H9 (cell line): ENCODE measurements at regions not wholly inside any gene's neighbourhood (a gene's known extent, or its start where the extent isn't known, plus 50 kb on each side); places are given as distances from the start of the nearest gene placed in this dataset.

Experiments
- DNase-seq: peaks from one replicate; pipeline ENCODE4 v3.0.0-alpha.2; 2017
- H2AFZ ChIP-seq: one replicate; pipeline ENCODE4 v1.6.1; 2013; ENCODE audit warnings: mild to moderate bottlenecking, low read length, control low read depth, moderate library complexity
- H2AK5ac ChIP-seq: 2 replicates; pipeline ENCODE4 v1.6.1; 2013; ENCODE audit warnings: low read length, control low read depth, mixed read lengths; ENCODE audit not compliant: insufficient read length
- H2BK120ac ChIP-seq: one replicate; pipeline ENCODE4 v1.6.1; 2013; ENCODE audit warnings: low read depth, mild to moderate bottlenecking, low read length, control low read depth, inconsistent platforms; ENCODE audit not compliant: poor library complexity, severe bottlenecking
- H2BK12ac ChIP-seq: 2 replicates; pipeline ENCODE4 v1.6.1; 2013; ENCODE audit warnings: low read length, control low read depth, mixed read lengths, low read depth; ENCODE audit not compliant: insufficient read length
- H2BK15ac ChIP-seq: 2 replicates; pipeline ENCODE4 v1.6.1; 2013; ENCODE audit warnings: low read depth, low read length, control low read depth
- H2BK20ac ChIP-seq: one replicate; pipeline ENCODE4 v1.6.1; 2013; ENCODE audit warnings: low read depth, mild to moderate bottlenecking, low read length, control low read depth, inconsistent platforms; ENCODE audit not compliant: poor library complexity, severe bottlenecking
- H2BK5ac ChIP-seq: 2 replicates; pipeline ENCODE4 v1.6.1; 2013; ENCODE audit warnings: low read length, control low read depth, mixed read lengths; ENCODE audit not compliant: insufficient read length
- H3K14ac ChIP-seq: 2 replicates; pipeline ENCODE4 v1.6.1; 2013; ENCODE audit warnings: low read length, control low read depth; ENCODE audit not compliant: insufficient read depth
- H3K18ac ChIP-seq: 2 replicates; pipeline ENCODE4 v1.6.1; 2013; ENCODE audit warnings: low read depth, mild to moderate bottlenecking, mixed read lengths, low read length, control low read depth; ENCODE audit not compliant: insufficient read length
- H3K23ac ChIP-seq: 2 replicates; pipeline ENCODE4 v1.6.1; 2013; ENCODE audit warnings: low read length, control low read depth, mixed read lengths, low read depth; ENCODE audit not compliant: insufficient read length
- H3K23me2 ChIP-seq: 2 replicates; pipeline ENCODE4 v1.6.1; 2013; ENCODE audit warnings: low read depth, mild to moderate bottlenecking, mixed read lengths, low read length, control low read depth; ENCODE audit not compliant: insufficient read length, poor library complexity, severe bottlenecking
- H3K27ac ChIP-seq: 2 replicates; pipeline ENCODE4 v1.5.1; 2013; ENCODE audit warnings: low read length, control low read depth, mixed read lengths, low read depth; ENCODE audit not compliant: insufficient read length
- H3K27me3 ChIP-seq: 2 replicates; pipeline ENCODE4 v1.6.1; 2013; ENCODE audit warnings: low read length, control low read depth, inconsistent platforms; ENCODE audit not compliant: insufficient read depth
- H3K4ac ChIP-seq: 2 replicates; pipeline ENCODE4 v1.6.1; 2013; ENCODE audit warnings: low read depth, mild to moderate bottlenecking, control low read depth, inconsistent platforms, low read length, moderate library complexity
- H3K4me1 ChIP-seq: 2 replicates; pipeline ENCODE4 v1.6.1; 2013; ENCODE audit warnings: low read length, control low read depth, inconsistent platforms; ENCODE audit not compliant: insufficient read depth
- H3K4me2 ChIP-seq: 2 replicates; pipeline ENCODE4 v1.6.1; 2013; ENCODE audit warnings: low read length, control low read depth, mixed read lengths; ENCODE audit not compliant: insufficient read length, insufficient read depth
- H3K56ac ChIP-seq: 2 replicates; pipeline ENCODE4 v1.6.1; 2013; ENCODE audit warnings: low read depth, mild to moderate bottlenecking, mixed read lengths, low read length, control low read depth; ENCODE audit not compliant: insufficient read length
- H3K79me1 ChIP-seq: 2 replicates; pipeline ENCODE4 v1.6.1; 2013; ENCODE audit warnings: low read depth, mild to moderate bottlenecking, moderate library complexity, low read length, control low read depth, inconsistent platforms; ENCODE audit not compliant: insufficient read depth, poor library complexity, severe bottlenecking
- H3K79me2 ChIP-seq: 2 replicates; pipeline ENCODE4 v1.6.1; 2013; ENCODE audit warnings: low read length, control low read depth, inconsistent platforms; ENCODE audit not compliant: insufficient read depth
- H3K9ac ChIP-seq: 2 replicates; pipeline ENCODE4 v1.6.1; 2013; ENCODE audit warnings: low read length, control low read depth, mixed read lengths; ENCODE audit not compliant: insufficient read length; ENCODE audit errors: extremely low read depth
- H3K9me3 ChIP-seq: one replicate; pipeline ENCODE4 v1.6.1; 2013; ENCODE audit warnings: low read depth, low read length, inconsistent platforms; ENCODE audit not compliant: control insufficient read depth
- H3T11ph ChIP-seq: one replicate; pipeline ENCODE4 v1.6.1; 2013; ENCODE audit warnings: mild to moderate bottlenecking, low read length, control low read depth, inconsistent platforms
- H4K20me1 ChIP-seq: one replicate; pipeline ENCODE4 v1.6.1; 2013; ENCODE audit not compliant: control insufficient read depth, insufficient read length, insufficient read depth
- H4K5ac ChIP-seq: 2 replicates; pipeline ENCODE4 v1.6.1; 2013; ENCODE audit warnings: low read depth, mild to moderate bottlenecking, mixed read lengths, low read length, control low read depth; ENCODE audit not compliant: insufficient read length
- H4K8ac ChIP-seq: replicated peaks from 2 replicates; pipeline ENCODE4 v1.6.1; 2013; ENCODE audit warnings: low read length, control low read depth, mixed read lengths, low read depth; ENCODE audit not compliant: insufficient read length
- H4K91ac ChIP-seq: 2 replicates; pipeline ENCODE4 v1.6.1; 2013; ENCODE audit warnings: low read depth, mild to moderate bottlenecking, moderate library complexity, mixed read lengths, low read length, control low read depth; ENCODE audit not compliant: insufficient read length
- H3K27ac Mint-ChIP-seq, 3 experiments: 2 replicates in 2 of 3; 3 replicates in 1 of 3; pipeline ENCODE4 v1.8.0; 2020 to 2021; ENCODE audit warnings: mixed read lengths in 3 of 3, mild to moderate bottlenecking in 1 of 3, moderate library complexity in 1 of 3
- H3K27me3 Mint-ChIP-seq: 2 replicates; pipeline ENCODE4 v1.8.0; 2021; ENCODE audit warnings: low read depth, mild to moderate bottlenecking, moderate library complexity, mixed read lengths
- H3K36me3 Mint-ChIP-seq, 3 experiments: 2 replicates in 2 of 3; 3 replicates in 1 of 3; pipeline ENCODE4 v1.8.0; 2020 to 2021; ENCODE audit warnings: low read depth in 3 of 3, mixed read lengths in 3 of 3; ENCODE audit not compliant: insufficient read depth in 1 of 3
- H3K4me1 Mint-ChIP-seq, 2 experiments: 2 replicates each; pipeline ENCODE4 v1.8.0; 2020; ENCODE audit warnings: mixed read lengths in 2 of 2
- H3K4me3 Mint-ChIP-seq, 2 experiments: 2 replicates in 1 of 2; 3 replicates in 1 of 2; pipeline ENCODE4 v1.8.0; 2020 to 2021; ENCODE audit warnings: mild to moderate bottlenecking in 2 of 2, mixed read lengths in 2 of 2, moderate library complexity in 1 of 2
- H3K9me3 Mint-ChIP-seq, 2 experiments: 2 replicates in 1 of 2; 3 replicates in 1 of 2; pipeline ENCODE4 v1.8.0; 2020; ENCODE audit warnings: mild to moderate bottlenecking in 2 of 2, mixed read lengths in 2 of 2, moderate library complexity in 1 of 2
- CTCF ChIP-seq: fragments of 200-600 bp; sonication (generic); conservative IDR thresholded peaks from 3 replicates; pipeline ENCODE4 v1.8.0; 2021; ENCODE audit warnings: antibody characterized with exemption, mild to moderate bottlenecking
- WGBS: extraction: QIAGEN DNeasy Blood & Tissue Kit; methylation state at CpG from one replicate; pipeline ENCODE4 v1.1.7; 2013; ENCODE audit warnings: missing lambda C conversion rate, low lambda C conversion rate, mixed read lengths; ENCODE audit not compliant: insufficient read length; ENCODE audit errors: extremely low coverage; 5-methylcytosine and 5-hydroxymethylcytosine counted together

- Histone ChIP-seq H2BK5ac (no peak overlapping the region), H4K5ac (no peak overlapping the region), H3K4me2 (no peak overlapping the region), H2BK20ac (no peak overlapping the region), H3K27ac (no peak overlapping the region), H3K79me1 (no peaks in the 10 kb centered on the region), H4K91ac (no peak overlapping the region), H3K4me1 (no peaks in the 10 kb centered on the region), H3K23ac (no peak overlapping the region), H3K18ac (no peak overlapping the region), H2BK12ac (no peak overlapping the region), H3K27me3 (no peaks in the 10 kb centered on the region), H2BK15ac (no peak overlapping the region), H3K79me2 (no peaks in the 10 kb centered on the region), H2AK5ac (no peak overlapping the region), H4K20me1 (no peaks in the 10 kb centered on the region), H2BK120ac (no peak overlapping the region), H3K9me3 (no peaks in the 10 kb centered on the region), H2AFZ (no peak overlapping the region), H4K8ac (no peak overlapping the region), H3K14ac (no peak overlapping the region), H3K4ac (no peak overlapping the region), H3K23me2 (no peaks in the 10 kb centered on the region), H3K9ac (no peak overlapping the region), H3T11ph (no peak overlapping the region), H3K56ac (no peak overlapping the region)
- H3K27ac Mint-ChIP-seq, result no peak overlapping the region
- WGBS, result no CpG with 5 or more reads among the region's 2 CpGs
- no peak for TF ChIP-seq CTCF
- peaks cover 4 to 7% (median 4%) of the 10 kb centered on the region in 3 experiments; a peak in 3 of 7 replicates for H3K36me3 Mint-ChIP-seq
- peaks cover 4 to 8% of the 10 kb centered on the region in 2 experiments for H3K4me1 Mint-ChIP-seq
- no peaks in the 10 kb centered on the region for H3K27me3 Mint-ChIP-seq
- no peak overlapping the region for H3K4me3 Mint-ChIP-seq
- no peak for DNase-seq
- H3K9me3 Mint-ChIP-seq, result peaks cover 2 to 3% of the 10 kb centered on the region in 2 experiments; a peak in 1 of 5 replicates
Observed at GRCh38 chr18:39561126-39561525, 1995.5 kb upstream of the CELF4 start.
